Embryonic facial prominence (tissue), 1 donor: ENCODE measurements at regions not wholly inside any gene's neighbourhood (a gene's known extent, or its start where the extent isn't known, plus 50 kb on each side); places are given as distances from the start of the nearest gene placed in this dataset.

Source experiments
- DNase-seq: peaks from one replicate; pipeline ENCODE4 v3.0.0-alpha.2; 2016; ENCODE audit errors: extremely low spot score

DNA sequence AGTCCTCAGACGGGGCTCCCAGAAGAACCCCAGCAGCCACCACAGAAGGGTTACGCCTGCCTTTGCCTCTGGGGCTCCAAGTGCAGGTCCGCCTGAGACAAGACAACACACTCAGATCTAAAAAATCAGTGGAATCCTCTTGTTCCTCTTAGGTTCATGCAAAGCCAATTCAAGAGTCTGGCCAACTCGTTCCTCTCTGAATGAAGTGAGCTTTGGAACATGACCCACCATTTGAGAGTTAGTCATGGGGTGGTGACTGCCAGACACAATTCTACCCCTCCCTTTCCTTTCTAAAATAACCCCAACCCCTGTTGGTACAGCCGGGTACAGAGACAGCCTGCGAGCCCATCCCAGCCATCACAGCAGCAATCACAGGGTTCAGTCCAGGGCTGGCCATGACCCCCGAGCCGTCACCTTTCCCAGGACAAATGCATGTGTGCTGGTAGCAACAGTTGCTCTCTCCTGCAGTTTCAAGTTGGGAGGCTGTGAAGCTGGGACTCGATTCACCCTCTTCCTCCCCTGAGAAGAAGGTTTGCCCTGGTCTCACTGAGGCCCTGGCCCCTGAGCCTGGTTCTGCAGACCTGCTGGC is 183.1 kb upstream of the SH3BP4 start:
- DNase-seq, result no peak

DNA sequence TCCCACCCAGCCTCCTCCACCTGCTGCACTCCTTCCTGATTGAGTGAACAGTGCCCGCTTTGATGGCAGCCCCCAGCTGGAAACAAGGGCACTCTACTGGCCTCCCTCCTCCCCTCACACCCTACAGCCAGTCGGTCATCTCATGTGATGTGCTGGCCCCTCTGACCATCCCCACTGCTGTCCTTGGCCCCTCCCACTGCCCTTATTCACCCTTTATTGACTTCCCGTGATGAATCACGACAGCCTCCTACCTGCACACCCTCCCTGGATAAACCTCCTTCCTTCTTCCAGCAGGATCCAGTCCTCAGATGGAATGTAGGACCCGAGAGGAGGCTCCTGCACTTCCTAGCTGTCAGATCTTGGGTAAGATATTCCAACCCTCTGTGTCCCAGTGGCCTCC is 186.5 kb upstream of the SH3BP4 start:
- no peak for DNase-seq

DNA sequence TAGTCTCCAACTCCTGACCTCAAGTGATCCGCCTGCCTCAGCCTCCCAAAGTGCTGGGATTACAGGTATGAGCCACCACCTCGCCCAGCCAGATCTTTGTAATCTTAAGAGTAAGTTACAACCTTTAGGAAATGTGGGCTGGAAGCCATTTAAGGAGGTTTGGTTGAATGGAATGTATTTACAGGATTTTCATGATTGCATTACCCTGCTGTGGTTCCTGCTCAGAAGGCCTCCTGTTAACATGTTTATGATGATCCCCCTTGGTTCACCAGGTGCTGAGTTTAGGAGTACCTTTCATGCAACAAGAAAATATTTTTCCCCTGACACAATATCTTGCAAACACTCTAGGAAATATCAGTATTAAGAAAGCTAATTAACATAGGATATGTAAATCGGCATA is 187.4 kb upstream of the SH3BP4 start:
- DNase-seq, result no peak

DNA sequence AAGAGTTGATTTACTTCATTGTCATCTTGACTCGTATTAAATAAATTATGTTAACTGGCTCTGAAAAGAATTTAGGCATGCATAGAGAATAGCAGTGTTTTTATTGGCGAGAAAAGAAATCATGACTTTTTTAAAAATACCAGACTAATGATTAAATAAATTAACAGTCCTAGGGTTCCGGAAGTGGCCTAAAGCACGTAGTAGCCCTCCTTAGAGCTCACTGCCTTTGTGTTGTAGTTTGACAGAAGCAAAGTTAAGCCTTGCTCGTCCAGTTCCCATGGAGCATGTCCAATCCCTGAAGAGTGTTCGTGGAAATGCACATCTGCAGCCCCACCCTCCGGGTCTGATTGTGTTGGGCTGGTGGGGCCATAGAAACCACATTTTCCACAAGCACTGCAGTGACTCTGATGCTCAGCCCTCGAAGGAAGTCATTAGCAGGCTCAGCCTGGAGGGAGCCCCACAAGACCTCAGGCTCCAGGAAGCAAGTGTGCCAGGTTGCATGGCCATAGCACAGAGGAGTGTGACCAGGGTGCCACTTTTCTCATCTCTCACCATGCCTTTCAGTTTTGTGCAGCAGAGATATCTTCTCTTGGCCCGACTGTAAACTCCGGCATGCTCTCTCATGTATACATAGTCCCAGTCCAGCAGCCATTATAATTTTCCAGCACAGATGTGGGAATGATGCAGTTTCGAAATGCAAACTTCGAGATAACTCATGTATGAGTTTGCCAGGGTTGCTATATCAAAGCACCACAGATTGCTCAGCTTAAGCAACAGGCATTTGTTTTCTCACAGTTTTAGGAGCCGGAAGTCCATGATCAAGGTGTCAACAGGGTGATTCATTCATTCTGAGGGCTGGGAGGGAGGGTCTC is 188.6 kb upstream of the SH3BP4 start:
- no peak for DNase-seq

DNA sequence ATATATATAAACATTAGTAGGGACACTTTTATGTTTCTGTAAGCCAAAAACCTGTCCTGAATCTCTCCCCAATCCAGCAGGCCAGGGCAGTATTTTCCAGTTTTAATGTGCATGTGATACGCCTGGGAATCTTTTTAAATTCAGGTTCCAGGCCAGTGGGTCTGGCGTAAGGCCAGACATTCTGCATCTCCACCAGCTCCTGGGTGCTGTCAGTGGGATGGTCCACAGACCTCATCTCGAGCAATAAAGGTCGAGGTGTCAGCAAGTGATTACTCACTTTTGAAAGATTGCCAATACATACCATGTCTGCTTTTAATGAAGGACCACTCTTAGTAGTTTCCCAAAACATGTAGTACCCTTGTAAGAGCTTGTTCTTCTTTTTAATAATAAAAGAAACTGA is 189.9 kb upstream of the SH3BP4 start:
- DNase-seq, result no peak

DNA sequence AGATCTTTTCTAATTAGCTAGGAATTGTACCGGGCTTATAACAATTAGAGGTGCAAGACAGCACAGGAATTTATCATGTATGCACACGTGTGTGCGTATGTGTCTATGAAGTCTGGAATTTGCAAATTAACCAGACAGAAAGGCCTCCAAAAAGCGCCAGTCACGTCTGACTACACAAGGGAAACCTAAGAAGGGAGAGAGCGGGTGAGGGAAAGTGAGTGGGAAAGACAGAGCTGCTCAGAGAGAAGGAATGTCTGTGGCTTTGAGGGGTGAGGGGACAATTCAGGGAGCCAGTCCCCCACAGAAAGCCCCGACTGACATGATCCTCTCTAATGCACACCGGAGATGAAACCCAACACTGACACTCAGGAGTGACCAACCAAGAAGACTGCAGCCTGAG is 197.7 kb upstream of the SH3BP4 start:
- peak; percentile 29 for DNase-seq

DNA sequence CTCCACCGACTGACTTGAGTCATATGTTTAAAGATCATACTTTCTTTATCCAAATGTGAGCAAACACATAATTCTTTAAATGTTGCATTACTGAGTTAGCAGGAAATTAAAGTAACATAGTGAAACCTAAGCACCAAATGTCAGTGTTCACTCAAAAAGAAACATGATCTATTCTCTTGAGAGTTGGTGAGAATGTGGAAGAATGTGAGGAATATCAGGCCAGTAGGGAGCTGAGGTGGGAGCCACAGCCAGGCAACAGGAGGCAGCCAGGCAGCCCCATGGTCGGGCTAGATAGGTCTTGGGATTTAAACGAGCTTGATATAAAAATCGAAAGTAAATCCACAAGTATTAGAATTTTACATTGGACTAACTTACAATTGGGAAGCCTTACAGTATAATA is 198.1 kb upstream of the SH3BP4 start:
- no peak for DNase-seq

DNA sequence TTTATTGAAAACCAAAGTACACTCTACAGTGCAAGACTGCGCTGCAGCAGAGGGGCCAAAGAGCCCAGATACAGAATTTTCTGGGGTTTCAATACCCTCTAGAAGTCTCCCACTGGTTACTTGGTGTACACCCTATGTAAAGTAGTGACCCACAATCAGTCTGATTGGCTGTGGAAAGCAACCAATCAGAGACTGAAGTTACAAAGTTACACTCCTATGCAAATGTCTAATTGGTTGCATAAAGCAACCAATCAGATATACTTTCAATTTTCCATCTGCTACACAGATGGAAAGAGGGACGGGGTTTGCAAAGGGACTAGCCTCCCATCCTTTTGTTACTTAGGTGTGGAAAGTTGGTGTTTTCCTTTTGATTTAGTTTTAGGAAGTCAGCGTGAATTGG is 198.9 kb upstream of the SH3BP4 start:
- DNase-seq, result no peak

DNA sequence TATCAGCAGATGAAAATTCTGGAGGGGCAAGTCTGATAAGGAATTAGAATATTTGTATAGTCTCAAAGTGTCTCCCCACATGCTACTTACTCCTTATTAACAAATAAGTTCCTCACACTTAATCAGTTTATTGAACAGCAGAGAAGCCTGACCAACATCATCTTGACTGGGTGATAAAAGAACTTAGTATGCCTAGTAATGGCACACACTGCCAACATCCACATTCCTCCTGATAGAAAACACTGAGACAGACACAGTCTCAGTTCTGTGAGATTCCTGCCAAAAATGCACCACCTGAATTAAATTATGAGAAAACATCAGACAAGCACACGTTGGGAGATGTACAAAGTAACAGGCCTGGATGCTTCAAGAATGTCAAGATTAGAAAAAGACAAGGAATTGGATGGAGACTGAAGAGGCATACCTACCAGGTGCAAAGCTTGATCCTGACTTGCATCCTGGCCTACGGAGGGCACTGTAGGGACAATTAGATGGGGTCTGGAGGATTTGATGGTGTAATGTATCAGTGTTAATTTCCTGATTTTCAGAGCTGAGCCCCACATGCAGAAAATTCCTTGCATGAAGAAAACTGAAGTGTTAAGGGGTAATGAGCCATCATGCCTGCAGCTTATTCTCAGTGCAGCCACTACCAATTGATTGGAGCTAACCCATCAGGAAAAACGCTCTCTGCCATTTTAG is 200.4 kb upstream of the SH3BP4 start:
- DNase-seq, result no peak

DNA sequence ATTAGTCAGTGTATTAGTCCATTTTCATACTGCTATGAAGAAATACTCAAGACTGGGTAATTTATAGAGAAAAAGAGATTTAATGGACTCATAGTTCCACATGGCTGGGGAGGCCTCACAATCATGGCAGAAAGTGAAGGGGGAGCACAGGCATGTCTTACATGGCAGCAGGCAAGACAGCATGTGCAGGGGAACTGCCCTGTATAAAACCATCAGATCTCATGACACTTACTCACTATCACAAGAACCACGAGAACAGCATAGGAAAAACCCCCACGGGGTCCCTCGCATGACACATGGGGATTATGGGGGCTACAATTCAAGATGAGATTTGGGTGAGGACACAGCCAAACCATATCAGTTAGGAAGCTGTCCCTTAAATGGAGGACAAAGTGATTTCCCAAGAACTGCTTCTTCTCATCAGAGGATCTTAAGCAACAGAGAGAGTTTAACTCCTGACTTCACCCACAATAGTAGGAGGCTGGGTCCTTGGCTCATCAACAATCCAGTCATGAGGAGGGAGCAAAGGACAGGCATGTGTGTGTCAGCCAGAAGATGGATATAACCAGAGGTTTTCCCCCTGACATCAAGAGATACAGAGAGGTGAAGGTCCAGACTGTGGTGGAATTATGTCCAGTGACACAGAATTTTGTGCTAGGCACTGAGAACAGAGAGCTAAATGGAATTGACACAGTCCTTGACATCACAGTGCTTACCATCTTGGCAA is 203.8 kb upstream of the SH3BP4 start:
- DNase-seq, result no peak

DNA sequence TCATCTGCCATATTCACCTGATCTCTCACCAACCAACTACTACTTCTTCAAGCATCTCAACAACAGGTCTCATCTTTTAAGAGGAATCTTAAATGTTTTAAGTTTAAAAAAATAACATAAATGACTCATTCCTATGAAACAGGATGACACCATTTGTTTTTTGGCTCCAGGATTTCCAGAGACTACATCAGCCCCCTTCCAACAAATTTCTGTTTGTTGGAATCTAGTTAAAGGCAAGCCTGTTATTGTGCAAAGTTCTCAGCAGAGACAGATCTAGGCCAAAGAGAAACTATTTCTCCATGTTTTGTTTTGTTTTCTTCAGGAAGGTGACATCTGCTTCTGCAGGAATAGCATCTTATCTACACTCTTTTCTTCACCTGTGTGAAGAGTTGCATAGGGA is 204.8 kb upstream of the SH3BP4 start:
- DNase-seq, result no peak

DNA sequence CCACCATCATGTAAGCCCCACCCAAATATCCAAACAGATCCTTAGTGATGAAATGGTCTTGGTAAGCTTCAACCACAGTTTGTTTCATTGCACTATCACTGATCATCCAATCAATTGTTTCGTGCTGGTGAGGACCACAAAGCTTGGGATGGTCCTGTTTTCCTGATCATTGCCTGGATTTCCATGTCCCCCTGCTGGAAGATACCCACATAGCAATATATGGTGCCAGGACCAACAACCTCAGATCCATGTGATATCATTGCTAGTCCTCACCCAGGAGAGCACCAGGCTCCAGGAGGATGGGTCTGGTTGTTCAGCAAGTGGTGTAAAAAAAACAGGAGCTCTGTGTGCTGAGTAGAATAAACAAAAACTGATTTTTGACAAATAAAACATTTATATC is 206.5 kb upstream of the SH3BP4 start:
- no peak for DNase-seq

DNA sequence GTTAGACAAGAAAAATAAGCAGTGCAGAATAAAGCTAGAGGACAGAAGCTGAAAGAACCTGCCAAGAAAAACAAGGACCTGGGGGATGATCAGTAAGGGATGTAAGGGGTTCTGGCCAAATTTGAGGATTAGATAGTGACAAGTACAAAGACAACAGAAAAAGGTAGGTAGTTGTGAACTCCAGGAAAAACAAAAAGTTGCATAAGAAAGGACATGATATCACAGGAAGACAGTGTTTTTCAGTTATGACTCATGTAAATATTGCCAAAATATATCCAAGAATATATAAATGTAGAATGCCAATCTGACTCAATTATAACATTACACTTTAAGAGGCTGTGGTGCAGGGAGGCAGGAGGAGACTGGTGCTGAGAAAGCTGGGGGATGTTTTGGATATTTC is 209.8 kb upstream of the SH3BP4 start:
- DNase-seq, result no peak

DNA sequence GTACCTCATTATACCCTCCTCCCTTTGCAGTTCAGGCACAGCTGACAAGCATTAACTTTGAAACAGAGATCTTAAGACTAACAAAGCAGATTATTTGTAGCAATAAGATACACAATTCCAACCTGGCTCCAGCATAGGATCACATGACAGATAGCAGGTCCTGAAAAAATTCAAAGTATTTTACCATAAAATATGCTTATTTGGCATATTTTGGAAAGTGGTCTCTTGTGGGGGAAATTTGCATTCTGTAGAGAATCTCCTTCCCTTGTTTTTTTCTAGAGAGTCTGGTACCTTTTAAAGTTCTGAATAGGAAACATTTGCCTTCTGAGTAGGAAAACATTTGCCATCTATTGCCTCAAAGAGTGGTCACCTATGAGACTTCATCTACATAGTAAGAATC is 212.8 kb upstream of the SH3BP4 start:
- DNase-seq, result no peak

DNA sequence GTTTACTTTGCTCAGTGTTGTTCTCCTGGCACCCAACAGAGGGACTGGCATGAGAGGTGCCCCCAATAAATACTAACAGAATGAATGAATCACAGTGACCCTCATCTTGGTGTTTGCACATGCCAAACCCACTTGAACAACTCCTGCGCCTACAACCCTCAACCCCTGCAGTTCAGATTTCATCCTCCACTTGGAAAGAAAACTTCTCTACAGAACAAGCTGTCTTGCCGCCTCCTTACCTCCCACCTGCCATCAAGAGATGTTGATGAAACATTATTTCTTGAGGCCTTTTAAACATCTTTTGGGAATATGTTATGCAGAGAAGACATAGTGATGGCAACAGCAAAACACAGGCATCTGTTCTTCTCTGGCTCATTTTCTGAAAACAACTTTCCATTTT is 216.0 kb upstream of the SH3BP4 start:
- DNase-seq, result no peak

DNA sequence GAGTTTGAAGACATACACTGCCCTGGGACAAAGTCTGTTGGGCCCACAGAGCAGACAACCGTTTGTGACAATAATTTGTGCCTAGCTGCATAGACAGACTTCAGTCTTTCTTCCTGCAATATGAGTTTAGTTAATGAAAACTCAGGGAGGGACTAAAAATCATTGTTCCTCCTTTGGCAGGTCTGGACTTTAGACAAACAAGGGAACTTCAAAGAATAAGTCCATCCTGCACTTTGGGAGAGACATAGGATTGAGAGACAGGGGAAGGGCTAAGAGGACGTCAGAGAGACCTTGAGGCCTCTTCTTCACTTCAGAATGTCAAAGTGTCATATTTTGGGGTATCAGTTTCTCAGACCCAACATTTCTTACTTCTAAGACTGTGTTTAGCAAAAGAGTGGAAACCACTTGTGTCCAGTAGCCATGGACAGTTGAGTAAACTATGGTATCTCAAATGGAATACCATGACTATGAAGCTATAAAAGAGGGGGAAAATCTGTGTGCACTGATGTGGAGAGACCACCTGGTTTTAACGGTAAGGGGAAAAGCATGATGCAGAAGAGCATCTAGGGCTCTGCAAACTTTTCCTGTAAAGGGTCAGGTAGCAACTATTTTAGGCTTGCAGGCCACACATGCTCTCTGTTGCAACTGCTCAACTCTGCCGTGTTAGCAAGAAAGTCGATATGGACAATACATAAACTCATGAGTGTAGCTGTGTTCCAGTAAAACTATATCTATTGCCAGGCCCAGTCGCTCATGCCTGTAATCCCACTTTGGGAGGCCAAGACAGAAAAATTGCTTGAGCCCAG is 217.8 kb upstream of the SH3BP4 start:
- DNase-seq, result no peak

DNA sequence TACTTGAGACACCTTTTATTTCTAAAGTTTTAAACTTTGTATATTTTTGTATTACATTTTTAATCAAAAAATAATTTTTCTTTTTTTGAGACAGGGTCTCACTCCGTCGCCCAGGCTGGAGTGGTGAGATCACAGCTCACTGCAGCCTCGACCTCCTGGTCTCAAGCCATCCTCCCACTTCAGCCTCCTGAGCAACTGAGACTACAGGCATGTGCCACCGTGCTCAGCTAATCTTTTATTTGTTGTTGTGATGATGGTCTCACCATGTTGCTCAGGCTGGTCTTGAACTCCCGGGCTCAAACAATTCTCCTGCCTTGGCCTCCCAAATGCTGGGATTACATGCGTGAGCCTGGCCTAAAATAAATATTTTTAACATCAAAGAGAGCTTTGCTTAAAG is 218.7 kb upstream of the SH3BP4 start:
- no peak for DNase-seq

DNA sequence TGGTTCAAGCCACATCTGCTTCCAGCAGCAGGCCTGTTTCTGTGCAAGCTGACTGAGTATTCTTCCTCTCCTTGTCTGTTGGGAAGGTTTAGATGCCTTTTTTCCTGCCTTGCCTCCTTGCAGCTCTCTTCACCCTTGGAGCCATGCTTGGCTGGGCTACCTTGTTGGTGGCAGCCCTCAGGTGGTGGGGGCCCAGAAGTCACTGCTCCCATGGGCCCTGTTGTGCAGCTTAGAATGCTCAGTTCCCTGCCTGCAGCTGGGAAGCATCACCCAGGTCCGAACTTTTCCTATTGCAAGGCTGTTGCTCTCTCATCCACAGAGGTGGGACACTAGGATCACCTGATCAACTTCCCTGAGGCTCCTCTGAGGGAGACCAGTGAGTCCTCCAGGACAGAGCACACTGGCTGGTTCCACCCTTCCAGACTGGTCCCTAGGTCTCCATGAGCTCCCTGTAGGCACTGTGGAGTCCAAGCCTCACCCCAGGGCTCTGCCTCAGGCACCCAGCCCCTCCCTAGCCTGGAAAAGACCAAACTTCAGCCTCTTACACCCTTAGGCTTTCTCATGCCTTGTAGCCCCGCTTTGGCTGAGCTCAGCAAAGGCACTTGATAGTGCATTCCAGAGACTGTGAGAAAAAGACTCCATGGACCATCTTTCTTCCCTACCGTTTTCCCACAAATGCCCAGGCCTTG is 219.3 kb upstream of the SH3BP4 start:
- DNase-seq, result no peak

DNA sequence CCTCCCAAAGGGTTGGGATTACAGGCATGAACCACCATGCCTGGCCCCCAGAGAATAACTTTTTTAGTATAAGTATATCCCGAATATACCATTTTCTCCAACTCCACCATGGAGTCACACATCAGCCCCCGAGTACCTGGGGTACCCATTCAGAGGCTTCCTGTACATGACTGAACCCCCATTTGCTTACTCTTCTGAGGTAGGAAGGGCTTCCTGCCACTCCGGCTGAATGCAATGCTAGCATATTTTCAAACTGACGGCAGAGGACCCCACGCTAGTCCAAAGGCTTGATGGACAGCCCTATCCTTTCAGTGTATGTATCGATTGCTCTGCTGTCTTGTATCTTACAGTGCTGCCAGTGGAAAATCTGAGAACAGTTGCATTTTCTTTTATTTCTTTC is 220.6 kb upstream of the SH3BP4 start:
- DNase-seq, result no peak

DNA sequence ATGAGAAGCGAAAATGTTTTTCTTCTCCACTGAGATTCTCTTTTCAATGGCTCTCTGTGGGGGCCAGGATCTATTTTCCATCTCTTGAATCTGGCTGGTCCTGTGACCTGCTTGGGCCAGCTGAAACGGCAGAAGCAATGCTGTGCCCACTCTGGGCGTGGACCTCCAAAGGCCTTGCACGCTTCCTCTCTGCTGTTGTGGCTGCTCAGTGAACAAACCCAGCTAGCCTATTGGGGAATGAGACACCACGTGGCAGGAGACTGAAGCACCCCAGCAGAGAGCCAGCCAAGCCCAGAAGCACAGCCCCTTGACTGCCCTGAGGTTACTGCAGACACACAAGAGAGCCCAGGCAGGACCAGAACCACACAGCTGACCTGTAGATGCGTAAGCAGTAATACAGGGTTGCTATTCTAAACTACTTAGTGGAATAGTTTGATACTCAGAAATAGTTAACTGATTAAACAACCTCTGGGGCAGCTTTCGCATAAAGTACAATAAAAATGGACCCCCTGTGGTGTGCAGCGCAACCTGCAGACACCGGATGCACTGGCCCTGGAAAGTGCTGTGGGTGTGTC is 221.7 kb upstream of the SH3BP4 start:
- DNase-seq, result no peak
